AG04449 (cell line): ENCODE measurements at regions not wholly inside any gene's neighbourhood (a gene's known extent, or its start where the extent isn't known, plus 50 kb on each side); places are given as distances from the start of the nearest gene placed in this dataset.

Experiments used
- CTCF ChIA-PET: fragments of 350-600 bp; formaldehyde crosslinking; extraction: SDS; loops from one replicate; lab custom pipeline; 2021; ENCODE audit warnings: antibody characterized with exemption; lab: Yijun Ruan, JAX
- POLR2A ChIA-PET: fragments of 400-600, 350-600 bp; formaldehyde crosslinking; extraction: SDS; loops from one replicate; lab custom pipeline; 2020; ENCODE audit warnings: antibody characterized with exemption, inconsistent platforms; lab: Yijun Ruan, JAX
- DNase-seq: peaks from one replicate; pipeline ENCODE4 v3.0.0-alpha.2; 2010; ENCODE audit warnings: low read depth, low spot score
- H3K4me3 ChIP-seq: 2 replicates; pipeline ENCODE4 v1.5.1; 2011; ENCODE audit warnings: low read depth, mild to moderate bottlenecking, control low read depth, low read length
- CTCF ChIP-seq: IDR thresholded peaks from one replicate; pipeline ENCODE4 v1.5.1; 2011; ENCODE audit warnings: mild to moderate bottlenecking, moderate library complexity, low read length, control low read depth, inconsistent platforms; ENCODE audit not compliant: insufficient read depth; ENCODE audit errors: missing control alignments

GRCh38 chr14:55864890-55865655 is 253.1 kb upstream of the PELI2 start:
- no peak for DNase-seq
- ChIA-PET CTCF (interaction anchor here (0.9 to 1.6 kb wide), 3 partner anchors 15 to 475 kb away, joined by 3 to 4 read pairs (median 3); no protein-coding TSS in a partner anchor), POLR2A (no interaction called here)
- no peak for TF ChIP-seq CTCF
- no peak overlapping the region for H3K4me3 ChIP-seq

DNA sequence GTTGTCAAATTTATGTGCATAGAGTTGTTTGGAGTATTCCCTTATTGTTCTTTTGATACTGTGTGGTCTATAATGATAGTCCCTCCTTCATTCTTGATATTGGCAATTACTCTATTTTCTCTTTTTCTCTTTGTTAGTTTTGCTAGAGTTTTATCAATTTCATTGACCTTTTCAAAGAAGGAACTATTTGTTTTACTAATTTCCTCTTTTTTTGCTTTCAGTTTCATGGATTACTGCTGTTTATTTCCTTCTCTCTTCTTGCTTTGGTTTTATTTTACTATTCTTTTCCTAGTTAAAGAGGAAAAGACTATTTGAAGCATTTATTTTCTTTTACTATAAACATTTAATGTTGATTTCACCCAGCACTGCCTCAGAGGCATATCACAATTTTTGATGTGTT is 250.9 kb upstream of the PELI2 start:
- H3K4me3 ChIP-seq: no peak overlapping the region
- ChIA-PET POLR2A (no interaction called here), CTCF (interaction anchor here (0.9 kb wide), 1 partner anchor 472 kb away, joined by 3 read pairs; no protein-coding TSS in a partner anchor)
- no peak for TF ChIP-seq CTCF
- DNase-seq: no peak

GRCh38 chr14:55867719-55868118 is 250.5 kb upstream of the PELI2 start:
- H3K4me3 ChIP-seq: no peak overlapping the region
- ChIA-PET CTCF (no interaction called here), POLR2A (no interaction called here)
- no peak for TF ChIP-seq CTCF
- DNase-seq: no peak

GRCh38 chr14:55869397-55870049 is 248.7 kb upstream of the PELI2 start:
- CTCF ChIA-PET: no interaction called here
- DNase-seq: no peak
- H3K4me3 ChIP-seq: no peak overlapping the region
- TF ChIP-seq CTCF: no peak
- POLR2A ChIA-PET: no interaction called here

GRCh38 chr14:55873169-55873568 is 245.0 kb upstream of the PELI2 start:
- POLR2A ChIA-PET: no interaction called here
- H3K4me3 ChIP-seq: no peak overlapping the region
- CTCF ChIA-PET: no interaction called here
- no peak for TF ChIP-seq CTCF
- DNase-seq: no peak

- ChIA-PET CTCF (no interaction called here), POLR2A (no interaction called here)
- no peak overlapping the region for H3K4me3 ChIP-seq
- DNase-seq: no peak
- no peak for TF ChIP-seq CTCF
Measured at GRCh38 chr14:55874785-55875184, 243.4 kb upstream of the PELI2 start.
